Islet of Langerhans (tissue), 1 donor: ENCODE measurements at regions not wholly inside any gene's neighbourhood (a gene's known extent, or its start where the extent isn't known, plus 50 kb on each side); places are given as distances from the start of the nearest gene placed in this dataset.

ENCODE experiments used
- FAIRE-seq: peaks from one replicate; lab custom pipeline; 2011; peaks lifted over from hg19 to GRCh38; lab: Jason Lieb, UNC

DNA sequence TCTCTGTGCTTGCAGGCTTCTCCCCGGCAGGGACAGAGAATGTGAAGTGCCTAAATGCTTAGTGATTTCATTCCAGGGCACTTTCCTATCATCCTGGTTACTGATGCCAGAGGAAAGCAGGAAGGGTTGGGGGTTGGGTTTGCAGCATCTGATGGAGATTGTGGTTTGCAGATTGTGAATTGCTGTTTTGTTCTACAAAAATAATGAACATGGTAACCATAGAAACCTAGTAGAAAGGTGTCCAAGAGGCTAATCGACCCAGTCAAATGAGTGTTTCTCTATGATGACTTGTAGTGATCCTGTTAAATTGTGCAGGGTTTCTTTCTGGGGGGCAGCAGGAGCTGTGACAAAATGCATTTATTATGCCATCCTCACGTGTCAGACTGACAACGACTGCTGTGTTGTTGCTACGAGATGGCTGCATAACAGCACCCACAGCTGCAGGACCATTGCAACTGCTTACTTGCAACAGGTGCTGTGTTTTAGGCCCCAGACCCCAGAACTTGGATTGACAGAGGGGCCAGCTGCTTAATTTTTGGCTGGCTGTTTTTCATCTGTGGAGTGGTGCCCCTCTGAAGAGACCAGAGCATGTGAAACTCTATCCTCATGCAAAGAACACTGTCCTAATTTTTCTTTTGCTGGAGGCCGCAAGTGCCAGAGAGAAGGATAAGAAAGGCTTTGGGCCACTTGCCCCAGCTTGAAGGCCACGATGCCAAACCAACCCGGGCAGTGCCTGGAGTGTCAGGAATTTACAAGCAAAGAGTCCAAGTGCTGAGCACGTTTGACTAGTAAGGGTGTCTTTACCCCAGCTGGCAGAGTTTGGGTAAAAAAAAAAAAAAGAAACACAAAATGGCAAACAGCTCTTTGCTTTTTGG, 397.8 kb downstream of the GADD45G start:
- peak; percentile 27 for FAIRE-seq

DNA sequence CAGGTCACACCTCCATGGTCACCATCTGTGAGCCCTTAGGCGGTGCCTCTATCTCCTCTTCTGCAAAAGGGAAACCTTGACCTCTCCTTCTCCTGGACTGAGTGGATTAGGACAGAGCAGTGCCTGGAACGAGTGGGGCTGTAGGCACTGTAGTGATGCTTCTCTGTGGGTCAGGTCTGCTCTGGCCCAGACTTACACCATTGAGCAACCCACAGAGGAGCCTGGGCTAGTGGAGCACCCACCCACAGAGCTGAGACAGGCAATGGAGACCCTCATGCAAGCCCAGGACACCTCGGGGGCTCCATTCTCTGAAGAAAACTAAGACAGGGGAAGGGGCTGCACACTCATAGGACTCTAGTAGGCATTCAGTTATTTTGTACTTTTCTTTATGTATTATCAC, 400.6 kb downstream of the GADD45G start:
- no peak for FAIRE-seq

DNA sequence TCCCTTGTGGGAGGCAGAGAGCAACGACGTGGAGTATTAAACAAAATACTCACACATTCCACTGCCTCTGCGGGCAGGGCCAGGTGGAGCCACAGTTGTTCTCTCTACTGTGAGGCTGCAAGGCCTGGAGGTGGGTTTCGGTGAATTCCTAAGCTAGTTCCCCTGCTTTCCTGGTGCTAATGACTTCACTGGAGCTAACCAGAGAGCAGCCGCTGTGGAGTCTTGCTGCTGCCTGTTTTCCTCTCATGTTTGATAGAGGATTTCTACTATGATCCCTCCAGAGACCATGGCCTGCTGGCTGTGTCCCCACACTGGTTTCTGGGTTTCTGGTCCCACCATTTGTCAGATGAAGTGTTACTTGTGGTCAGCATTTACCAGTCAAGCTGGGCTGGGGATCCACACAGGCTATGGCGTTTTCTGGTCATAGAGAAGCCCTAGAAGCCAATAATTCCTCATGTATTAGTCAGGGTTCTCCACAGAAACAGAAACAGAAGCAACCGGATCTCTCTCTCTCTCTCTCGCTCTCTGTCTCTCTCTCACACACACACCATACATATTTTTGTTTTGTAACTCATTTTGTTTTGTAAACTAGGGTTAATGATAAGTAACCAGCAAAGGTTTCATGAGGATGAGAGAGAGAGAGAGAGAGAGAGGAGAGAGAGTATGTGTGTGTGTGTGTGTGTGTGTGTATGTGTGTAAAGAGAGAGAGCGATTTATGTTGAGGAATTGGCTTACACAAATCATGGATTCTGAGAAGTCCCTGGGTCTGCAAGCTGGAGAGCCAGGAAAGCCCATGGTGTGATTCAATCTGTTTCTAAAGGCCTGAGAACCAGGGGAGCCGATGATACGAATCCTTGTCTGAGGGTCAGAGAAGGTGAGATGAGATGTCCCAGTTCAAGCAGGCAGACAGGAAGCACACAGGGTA, 403.0 kb downstream of the GADD45G start:
- FAIRE-seq: no peak

DNA sequence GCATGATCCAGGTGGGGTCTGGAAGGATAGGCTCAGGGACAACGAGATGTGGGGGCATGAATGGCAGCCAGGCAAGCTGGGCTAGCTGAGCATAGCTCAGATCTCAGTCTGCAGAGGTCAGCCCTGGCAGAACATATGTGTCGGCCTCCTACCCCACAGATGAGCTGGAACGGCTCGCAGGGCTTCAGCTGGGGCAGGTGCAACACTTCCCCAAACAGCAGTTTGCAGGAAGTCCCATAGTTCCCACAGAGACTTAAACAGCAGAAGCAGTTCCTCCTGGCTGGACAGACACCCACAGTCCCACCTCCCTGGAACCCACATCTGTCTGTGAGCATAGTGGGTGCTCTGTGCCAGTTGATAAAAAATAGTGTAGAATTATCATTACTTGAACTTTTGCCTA, 404.6 kb downstream of the GADD45G start:
- no peak for FAIRE-seq

DNA sequence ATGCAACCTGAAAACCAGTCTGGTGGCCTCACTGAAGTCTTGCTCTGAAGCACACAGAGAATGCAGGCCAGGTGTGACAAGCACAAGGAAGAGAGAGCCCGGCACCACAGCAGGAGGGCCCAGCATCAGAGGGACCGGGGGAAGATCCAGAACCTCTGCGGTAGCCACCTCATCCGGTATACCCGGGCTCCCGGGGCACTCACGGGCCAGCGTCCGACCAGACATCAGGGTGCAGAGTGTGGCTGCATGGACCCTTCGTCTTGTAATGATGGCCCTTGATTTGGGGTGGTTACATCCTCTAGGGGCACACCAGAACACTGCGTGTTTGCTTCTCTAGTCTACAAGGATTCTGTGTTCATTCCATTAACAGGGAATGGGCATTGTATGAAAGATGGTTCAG, 406.0 kb downstream of the GADD45G start:
- FAIRE-seq: no peak

DNA sequence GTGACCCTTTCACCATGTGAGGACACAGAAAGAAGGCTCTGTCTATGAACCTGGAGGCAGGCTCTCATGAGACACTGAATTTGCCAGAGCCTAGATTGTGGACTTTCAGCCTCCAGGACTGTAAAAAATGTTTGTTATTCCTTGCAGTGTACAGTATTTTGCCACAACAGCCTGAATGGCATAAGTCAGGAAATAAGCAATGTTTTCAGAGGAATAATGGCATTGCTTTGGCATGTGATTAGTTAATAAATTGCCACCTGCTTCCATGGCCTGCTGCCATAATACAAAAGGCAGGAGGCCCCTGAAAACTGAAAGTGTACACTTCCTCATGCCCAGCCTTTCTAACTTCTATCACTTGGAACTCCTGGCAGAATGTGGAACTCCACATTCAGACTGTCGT, 408.1 kb downstream of the GADD45G start:
- no peak for FAIRE-seq

DNA sequence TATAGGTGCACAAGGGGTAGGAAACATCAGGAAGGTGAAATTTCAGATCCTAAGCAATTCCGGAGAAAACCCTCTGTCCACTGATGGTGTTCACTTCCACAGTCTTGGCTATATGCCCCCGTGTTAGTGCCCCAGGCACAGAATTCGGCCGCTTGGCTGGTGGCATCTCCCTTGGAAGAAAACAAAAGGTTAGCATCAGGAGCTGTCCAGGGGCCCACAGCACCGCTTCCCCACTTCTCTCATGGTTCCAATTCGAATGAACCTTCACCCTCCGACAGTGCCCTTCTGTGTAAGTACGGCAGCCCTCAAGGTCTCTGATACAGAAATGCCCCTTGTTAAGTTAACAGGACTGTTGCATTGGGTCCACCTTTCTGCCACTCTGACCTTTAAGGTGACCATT, 409.0 kb downstream of the GADD45G start:
- no peak for FAIRE-seq

DNA sequence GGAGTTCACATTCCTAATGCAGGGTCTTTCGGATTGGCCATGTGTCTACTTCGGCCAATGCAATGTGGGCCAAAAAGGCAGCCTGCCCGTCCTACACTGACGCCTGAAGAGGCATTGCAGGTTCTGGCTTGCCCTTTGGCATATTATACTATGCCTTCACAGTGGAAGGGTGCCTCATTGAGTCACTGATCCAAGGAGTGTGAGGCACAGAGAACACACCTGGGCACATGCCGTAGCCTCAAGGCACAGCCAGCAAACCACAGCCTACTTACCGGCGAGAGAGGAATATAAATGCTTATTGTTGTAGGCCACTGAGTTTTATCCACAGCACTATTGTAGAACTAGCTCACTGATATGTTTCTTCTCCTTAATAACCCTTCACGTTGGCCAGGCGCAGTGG, 409.6 kb downstream of the GADD45G start:
- no peak for FAIRE-seq

DNA sequence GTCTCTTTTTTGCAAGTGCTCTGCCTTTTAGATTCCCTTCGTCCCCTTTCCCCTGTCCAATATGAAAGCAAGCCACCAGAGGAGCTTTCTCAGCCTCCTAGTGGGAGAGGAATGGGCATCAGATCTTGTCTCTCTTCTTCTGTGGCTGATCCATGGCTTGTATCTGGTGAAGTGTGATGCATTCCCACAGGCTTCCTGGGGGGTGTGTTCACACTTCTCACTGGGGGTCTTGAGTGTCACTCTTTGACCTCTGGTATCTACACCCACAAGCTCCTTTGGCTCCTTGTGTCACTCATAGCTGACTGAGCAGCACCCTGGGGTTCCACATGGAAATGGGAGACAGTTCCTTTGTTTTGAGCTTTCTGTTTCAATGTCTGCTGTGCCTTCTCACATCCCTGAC, 411.5 kb downstream of the GADD45G start:
- FAIRE-seq: no peak

DNA sequence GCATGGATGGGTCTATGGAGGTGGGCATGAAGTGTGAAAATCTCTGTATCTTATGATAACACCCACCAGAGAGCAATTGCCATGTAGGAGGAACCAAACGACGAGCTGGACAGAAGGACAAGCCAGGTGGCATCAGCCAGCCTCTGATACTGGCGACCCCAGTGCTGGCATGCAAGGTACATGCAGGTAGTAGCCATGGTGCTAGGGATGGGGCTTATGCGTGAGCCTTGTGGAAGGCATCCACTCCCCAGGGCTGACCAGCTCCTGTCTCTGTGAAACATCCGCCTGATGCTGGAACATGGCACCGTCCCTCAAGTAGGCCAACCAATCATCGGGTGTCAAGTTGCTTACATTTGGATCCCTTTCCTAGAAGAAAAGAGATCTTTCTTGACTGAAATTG, 412.9 kb downstream of the GADD45G start:
- FAIRE-seq: no peak

DNA sequence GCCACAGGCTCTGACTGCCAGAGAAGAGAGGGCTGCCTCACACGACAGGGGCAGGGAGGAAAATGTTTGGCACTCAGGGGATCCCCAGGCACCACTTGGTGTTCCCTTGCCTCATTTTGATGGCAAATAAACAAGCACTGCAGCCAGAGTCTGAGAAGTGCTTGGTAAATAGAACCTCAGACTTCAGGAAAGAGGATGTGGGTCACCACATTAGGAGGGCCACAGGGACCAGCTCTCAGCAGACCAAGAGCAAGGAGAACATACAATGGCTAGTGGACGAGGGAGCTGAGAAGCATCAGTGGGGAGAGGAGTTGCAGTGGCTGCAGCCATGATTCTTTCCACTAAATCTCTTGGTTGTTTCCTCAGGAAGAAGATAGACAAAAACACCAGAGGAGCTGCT, 413.9 kb downstream of the GADD45G start:
- FAIRE-seq: no peak

DNA sequence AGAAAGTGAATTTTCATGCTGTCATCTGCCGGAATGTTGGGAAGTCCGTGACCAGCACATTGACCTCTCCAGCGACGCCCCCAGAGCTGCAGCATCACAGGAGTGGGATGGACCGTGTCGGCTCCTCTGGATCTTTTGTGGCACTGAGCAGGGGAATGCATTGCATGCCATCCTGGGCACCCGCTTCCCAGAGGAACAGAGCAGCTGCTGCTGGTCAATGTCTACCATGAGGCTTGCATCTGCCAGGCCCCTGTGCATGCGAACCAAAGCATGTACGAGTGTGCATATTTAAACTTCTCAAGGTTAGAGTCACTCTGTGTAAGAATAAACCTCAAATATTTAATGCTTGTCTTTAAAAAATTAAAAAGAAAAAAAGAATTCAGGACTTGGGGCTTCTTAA, 414.8 kb downstream of the GADD45G start:
- FAIRE-seq: no peak

DNA sequence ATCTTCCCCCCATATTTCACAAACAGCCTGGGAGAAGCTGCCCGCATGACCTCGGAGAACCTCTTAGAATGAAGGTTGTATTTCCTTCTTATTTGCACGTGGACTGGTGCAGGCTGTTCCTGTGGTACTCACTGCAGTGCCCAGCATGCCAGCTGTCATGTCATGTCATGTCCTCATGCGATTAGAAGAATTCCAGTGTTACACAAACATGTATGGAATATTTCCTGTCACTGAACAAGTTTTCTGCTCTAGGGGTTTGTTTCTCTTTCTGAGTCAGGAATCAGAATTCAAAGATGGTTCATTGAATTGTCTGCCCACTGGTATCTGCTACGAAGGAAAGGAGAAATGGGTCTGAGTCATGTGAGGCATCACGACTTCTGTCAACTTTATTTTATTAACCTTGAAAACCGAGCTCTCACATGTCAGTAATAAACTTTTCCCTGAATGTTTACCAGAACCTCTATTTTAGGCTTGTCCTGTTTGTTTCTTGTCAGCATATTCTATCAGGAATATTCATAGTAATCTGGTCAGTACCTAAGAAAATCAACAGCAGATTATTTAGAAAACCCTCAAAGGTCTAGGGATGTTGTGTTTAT, 415.6 kb downstream of the GADD45G start:
- FAIRE-seq: peak; percentile 24

DNA sequence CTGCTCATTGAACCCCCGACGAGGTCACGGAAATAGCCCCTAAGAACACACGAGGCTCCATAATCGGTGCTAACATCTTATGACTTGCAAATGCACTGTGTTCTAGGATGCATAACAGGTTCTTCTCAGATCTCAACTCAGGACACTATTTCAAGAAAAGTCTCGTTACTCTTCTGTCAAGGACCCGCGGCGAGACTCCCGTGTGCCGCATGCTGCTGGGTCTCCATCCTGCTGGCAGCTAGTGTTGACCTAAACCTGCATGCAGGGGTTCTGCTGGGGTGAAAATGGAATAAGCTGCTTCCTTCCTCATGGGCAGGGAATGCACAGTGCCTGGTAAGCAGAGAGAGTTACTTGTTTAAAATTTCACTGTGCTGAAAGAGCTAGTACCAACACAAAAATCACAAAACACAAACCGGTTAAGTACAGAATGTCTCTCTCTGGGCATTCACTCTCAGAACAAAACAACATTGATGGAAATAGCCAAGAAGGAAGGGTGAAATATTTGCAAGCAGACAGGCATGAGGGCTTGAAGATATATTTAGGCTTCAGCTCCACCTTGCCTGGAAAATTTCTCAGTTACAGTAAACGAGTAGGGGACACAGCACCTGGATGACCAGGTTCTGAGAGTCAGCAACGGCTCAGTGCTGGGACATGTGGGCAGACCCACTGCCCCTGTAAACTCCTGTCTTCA, 416.5 kb downstream of the GADD45G start:
- FAIRE-seq: no peak

DNA sequence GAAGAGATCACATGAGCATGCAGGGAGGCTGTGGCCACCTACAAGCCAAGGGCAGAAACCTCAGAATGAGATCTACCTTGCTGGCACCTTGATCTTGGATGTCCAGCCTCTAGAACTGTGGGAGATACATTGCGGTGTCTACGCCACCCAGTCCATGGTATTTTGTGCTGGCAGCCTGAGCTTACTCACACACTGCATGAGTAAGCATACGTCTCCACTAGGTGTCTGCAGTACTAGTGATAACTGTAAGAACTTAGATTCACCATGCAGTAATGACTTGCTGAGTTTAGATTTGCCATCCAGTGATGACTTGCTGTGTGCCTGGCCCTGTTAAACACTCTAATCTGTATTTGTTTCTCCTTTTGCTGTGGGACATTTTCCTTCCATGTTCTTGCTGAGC, 417.7 kb downstream of the GADD45G start:
- FAIRE-seq: no peak

DNA sequence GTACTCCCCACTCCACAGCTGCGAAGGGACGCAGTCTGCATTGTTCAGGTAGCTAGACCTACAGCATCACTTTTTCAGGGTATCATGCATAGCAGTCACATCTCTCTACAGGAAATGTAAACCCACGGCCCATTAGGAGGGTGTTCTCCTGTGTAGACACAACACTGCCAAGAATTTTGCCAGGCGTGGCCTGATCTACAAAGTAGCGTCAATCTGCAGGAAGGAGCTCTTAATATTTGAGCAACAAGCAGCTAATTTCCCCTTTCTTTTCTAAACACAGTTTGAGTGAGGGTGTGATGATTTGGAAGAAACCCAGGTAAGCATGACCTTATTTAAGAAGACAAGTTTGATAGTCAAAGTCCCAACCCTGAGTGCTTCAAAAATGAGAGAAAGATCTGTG, 419.0 kb downstream of the GADD45G start:
- FAIRE-seq: no peak

DNA sequence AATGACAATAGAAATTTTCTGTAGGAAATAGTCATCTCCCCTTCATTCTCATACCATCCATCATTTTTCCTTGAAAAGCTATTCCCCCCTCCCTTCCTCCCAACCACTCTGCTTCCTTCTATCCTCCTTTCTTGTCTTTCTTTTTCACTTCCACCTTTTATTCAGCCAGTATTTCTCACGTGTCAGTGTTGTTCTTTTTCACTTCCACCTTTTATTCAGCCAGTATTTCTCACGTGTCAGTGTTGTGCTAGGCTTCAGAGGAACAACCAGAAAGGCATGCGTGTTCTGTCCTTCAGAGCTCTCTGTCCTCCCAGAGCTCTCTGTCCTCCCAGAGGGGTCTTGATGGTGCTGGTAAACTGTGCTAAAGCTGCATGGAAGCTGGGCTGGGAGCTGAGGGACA, 419.6 kb downstream of the GADD45G start:
- no peak for FAIRE-seq

DNA sequence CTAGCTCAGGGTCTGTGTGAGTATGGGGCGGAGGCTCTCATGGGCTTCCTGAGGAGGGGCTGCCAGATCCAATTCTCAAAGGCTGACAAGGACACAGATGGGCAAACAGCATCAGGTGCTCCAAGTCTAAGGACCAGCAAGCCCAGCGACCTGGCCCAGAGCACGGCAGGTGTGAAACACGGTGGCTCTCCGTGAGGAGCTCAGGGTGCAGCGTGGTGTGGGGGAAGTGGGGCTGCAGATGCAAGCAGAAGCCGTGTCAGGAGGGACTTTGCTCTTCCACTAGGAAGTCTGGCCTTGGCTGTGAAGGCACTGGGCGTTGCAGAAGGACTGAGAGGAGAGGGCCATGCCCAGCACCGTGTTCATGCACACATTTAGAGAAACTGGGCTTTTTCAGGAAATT, 420.0 kb downstream of the GADD45G start:
- FAIRE-seq: no peak

DNA sequence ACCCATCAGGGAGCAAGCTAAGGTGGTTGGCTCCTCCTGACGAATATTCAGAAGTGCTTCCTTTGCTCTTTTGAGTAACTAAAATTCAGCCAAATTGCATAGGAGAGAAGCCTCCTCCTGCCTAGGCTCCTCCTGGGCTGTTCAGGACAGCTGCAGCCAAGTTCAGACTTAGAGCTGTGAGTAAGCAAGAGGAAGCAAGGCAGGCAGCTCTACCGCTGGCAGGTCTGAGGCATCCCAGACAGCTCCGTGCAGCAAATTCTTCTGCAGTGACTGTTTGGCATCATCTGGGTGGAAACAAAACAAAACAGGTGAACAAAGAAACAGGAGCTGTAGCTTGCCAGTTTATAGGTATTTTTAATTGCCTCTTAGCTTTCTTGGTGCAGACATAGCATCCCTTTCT, 421.0 kb downstream of the GADD45G start:
- FAIRE-seq: no peak

DNA sequence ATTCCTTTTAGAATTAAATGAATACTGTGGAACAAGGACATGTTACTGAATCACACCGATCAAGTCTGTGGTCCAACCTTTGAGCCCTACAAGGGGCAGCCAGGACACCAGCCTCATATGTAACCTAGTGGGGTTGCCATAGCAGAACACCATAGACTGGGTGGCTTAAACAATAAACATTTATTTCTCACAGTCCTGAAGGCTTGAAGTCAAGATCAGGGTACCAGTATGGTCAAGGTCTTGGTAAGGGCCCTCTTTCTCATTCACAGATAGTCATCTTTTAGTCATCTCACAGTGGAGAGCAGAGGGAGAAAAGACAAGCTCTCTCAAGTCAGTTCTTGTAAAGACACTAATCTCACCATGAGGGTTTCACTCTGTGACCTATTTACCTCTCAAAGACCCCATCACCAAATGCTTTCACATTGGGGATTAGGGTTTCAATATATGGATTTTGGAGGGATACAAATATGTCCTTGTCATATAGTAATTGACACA, 422.5 kb downstream of the GADD45G start:
- no peak for FAIRE-seq

DNA sequence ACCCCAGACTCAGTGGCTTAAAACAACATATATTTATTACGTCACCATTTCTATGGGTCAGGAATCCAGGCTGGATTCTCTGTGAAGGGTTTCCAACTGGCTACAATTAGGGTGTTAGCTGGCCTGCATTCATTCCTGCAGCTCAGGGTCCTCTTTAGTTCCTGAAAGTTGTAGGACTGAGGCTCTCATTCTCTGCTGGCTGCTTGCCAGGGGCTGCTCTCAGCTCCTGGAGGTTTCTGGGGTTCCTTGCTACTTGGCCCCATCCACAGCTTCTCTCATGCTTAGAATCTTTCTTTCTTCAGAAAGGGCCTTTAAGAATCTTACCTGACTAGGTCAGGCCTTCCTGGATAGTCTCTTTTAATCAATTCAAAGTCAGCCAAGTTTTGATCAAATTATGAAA, 424.6 kb downstream of the GADD45G start:
- no peak for FAIRE-seq

DNA sequence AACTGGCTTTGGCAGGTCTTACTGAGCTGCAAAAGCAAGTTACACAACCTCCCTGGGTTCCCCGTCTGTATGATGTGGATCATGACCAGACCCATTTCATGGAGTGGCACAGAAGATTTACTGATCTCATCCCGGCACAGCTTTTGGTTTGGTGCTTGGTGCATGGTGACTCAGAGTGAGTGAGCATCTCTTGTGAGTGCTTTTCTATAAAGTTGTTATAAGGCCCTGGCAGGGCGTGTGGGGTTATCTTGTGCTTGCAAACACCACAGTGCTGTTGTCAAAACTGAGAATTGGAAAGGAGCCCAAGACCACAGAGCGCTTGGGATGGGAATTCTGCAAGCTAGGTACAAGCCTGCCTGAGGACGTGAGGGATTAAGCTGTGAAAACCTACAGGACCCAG, 425.2 kb downstream of the GADD45G start:
- FAIRE-seq: no peak
